Stimulated activated CD8-positive, alpha-beta memory T cell treated with anti-CD3 and anti-CD28 coated beads, Interleukin-4, amount 100 ng/mL, for 4 hours (primary cell): ENCODE measurements at regions not wholly inside any gene's neighbourhood (a gene's known extent, or its start where the extent isn't known, plus 50 kb on each side); places are given as distances from the start of the nearest gene placed in this dataset.

Source experiments
- DNase-seq, 2 donors: peaks; one replicate each; pipeline ENCODE4 v3.0.0-alpha.2; 2020; ENCODE audit warnings: low read depth in 2 of 2, low spot score in 1 of 2

DNA sequence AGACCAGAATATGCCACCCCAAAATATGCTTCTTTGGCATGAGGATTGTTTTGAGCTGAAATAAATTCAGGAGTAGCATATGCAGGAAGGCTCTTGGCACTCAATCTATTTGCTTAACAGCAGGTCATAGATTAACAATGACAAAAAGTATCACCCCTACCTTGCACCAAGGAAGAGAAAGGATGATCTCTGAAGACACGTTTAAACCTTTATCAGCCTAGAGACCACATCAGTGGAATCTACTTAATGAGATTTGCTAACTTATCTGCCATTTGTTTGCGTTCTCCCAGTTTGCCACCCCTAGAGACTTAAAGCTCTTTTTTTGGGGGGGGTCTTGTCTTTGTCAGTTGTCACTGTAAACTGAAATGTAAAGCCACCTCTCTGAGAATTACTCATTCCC lies 1278.7 kb upstream of the USP15 start:
- DNase-seq: no peak

DNA sequence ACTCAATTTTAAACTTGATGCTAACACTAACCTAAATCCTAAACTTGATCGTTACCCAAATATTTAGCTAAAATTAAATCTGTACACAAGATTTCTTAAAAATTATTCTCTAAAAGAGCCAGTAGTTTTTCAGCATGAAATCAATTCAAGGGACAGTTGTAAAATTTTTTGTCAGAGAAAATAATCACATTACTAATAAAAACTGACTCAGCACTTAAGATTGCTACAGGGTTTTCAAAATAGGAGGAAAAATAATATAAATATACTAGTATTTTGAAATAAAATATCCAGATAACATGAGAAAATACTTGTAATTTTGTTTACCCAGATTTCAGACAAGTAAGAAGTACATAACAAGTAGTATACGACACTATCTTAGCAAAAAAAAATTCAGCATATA lies 1268.1 kb upstream of the USP15 start:
- DNase-seq: no peak

DNA sequence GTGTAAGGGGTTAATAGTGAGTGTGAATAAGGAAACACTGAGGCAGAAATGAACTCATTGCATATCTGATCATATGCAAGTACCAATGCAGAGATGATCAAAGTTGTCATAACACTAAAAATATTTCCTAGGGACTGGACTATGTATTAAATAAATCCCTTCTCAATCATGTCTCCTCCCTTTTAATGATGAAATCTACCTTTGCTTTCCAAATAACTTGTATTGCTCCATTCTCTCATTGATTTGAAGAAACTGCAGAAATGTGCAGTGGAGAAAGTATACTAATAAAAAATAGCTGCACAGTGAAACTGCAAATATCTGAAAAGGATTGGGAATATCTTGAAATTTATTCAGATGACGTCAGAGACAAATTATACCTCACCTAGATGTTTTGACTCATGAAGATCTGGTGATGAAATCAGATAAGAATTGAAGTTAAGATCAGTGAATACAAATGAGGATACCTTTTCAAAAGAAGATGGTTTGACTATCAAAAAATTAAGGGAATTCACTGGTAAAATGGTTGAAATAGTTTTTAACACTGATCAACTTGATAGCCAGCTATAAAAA lies 1264.9 kb upstream of the USP15 start:
- no peak for DNase-seq

DNA sequence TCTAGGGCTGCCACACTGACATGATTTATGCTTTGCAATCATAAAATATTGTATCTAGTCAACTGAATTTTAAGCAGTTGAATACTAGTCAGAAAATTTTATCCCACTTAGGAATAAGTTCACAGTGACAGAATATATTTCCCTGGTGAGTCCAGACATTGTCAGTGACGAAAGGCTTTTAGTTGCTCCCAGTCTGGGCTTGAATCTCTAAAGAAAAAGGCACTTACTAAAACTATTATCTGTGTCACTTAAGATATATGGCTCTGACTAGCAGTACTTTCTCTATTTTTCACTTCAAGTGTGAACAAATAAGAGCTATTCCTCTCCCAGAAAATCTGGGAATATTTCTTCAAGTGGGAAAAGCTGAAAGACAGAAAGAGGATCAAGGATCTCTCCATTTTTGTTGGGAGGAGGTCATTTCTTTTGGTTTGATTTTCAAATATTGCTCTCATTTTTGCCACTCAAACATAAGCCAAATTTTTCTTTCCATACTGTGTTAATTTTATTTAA lies 1262.3 kb upstream of the USP15 start:
- DNase-seq: no peak

DNA sequence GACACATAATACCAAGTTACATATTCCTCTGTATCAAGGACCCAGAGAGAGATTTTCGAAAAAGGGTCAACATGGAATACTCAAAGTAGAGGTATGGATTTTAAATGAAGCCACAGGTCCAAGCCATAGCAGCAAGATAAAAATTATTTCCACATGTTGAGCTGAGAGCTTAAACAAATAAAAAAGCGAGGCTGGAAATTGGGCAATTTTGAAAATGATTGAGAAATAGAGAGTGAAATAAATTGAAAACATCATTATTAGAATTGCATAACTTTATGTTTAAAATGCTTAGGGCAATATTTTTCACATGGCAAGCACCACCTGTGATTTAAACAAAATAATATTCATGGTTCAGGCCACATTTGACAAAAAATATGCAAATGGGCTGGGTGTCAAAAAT lies 1251.0 kb upstream of the USP15 start:
- no peak for DNase-seq

DNA sequence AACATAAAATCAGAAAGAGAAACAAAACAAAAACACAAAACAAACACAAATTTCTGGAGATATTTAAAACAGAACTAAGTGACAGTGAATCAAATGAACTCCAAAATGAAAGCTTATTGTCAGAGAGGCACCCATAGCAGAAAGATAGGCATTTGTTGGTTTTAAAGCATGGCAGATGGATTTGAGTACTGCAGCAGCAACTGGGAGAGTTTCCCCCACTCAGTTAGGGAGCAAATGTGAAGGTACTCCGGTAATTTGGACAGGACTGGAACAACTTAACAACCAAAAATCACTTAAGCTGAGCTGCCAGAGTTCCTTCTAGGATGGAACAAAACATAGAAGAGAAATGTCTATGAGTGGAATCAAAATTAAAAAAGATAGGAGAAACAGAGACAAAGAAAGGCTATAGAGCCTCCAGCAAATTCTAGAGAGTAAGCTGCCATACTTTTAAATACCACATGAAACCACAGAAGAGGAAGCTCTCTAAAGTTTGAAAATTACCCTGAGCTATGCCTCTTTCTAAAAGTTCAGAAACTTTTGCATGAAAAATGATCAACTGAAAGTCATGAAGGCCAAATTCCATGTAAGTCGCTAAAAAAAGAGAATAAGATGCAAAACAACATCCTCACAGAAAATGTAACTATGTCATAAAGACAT lies 1248.3 kb upstream of the USP15 start:
- no peak for DNase-seq

DNA sequence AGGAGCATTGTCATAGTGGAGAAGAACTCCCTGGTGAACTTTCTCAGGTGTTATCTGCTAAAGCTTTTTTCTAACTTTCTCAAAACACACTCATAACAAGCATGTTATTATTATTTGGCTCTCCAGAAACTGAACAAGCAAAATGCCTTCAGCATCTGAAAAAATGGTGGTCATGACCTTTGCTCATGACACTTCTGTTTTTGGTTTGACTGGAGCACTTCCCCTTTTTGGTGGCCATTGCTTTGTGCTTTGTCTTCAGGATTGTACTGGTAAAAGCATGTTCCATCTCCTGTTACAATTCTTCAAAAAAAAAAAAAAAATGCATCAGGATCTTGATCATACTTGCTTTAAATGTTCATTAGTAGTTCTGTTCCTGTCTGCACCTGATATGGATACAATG lies 1241.6 kb upstream of the USP15 start:
- DNase-seq: no peak

DNA sequence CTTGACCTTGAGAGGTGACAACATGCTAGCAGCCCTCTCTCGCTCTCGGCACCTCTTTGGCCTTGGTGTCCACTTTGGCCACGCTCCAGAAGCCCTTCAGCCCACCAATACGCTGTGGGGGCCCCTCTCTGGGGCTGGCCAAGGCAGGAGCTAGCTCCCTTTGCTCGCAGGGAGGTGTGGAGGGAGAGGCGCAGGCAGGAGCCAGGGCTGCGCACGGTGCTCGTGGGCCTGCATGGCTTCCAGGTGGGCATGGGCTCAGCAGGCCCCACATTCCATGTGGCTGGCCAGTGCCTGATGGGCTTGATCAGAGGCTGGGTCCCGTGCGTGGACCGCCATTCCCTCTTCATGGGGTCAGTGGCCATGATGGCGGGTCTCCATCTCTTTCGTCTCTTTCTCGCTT lies 1237.0 kb upstream of the USP15 start:
- no peak for DNase-seq

DNA sequence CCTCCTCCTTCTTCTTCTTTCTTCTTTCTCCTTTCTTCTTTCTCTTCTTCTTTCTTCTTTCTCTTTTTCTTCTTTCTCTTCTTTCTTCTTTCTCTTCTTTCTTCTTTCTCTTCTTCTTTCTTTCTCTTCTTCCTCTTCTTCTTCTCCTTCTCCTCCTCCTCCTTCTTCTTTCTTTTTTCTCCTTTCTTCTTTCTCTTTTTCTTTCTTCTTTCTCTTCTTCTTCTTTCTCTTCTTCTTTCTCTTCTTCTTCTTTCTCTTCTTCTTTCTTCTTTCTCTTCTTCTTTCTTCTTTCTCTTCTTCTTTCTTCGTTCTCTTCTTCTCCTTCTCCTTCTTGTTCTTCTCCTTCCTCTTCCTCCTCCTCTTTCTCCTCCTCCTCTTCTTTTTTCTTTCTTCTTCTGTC lies 1230.7 kb upstream of the USP15 start:
- no peak for DNase-seq

DNA sequence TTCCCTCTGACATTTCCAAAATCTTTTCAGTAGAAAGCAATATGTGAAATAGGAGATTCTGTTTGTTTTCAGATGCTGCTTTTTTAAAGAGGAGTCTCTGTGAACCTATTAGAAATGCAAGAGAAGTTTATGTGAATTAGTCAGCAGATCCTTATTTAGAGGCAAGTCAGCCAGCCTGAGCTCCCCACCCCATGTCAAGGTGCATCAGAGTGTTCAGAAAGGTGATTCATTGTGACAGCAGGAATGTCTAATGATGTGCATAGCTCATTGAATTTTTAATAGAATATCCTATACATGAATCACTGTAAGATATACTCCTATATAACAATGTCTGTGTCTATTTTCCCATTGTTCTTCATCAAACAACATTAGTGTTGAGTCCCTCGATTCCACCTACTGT lies 1222.4 kb upstream of the USP15 start:
- no peak for DNase-seq

DNA sequence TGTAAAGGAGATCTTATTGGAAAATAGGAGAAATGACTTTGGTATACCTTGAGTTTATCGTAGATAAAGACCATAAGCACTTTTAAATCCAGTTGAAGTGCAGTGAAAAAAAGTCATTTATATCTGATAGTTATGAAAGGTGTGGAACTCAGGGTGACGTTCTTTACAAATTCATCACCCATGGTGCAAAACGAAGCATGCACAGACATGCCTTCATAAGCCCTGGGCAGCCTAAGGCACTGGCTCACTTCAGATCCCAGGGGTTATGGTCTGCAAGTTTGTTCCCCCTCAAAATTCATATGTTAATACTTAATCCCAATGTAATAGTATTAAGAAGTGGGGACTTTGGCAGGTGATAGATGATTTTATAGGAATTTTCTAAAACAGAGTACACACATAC lies 1216.4 kb upstream of the USP15 start:
- DNase-seq: no peak

DNA sequence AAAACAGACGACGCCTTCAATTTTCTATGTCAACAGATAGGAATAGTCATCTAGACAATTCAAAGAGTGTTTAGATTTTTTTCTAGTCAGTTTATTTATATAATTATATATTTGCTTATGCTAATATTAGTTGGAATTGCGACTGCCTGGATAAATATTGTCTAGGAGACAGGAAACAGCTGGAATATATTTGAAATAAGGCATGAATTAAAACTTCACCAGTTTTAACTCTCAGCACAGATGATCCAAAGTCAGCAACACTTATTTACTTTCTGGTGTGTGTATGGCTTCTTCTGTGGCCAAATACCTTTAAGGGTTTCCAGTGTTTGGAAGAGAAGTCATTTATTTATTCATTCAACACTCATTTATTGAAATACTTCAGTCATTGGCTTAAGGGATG lies 1215.4 kb upstream of the USP15 start:
- no peak for DNase-seq

DNA sequence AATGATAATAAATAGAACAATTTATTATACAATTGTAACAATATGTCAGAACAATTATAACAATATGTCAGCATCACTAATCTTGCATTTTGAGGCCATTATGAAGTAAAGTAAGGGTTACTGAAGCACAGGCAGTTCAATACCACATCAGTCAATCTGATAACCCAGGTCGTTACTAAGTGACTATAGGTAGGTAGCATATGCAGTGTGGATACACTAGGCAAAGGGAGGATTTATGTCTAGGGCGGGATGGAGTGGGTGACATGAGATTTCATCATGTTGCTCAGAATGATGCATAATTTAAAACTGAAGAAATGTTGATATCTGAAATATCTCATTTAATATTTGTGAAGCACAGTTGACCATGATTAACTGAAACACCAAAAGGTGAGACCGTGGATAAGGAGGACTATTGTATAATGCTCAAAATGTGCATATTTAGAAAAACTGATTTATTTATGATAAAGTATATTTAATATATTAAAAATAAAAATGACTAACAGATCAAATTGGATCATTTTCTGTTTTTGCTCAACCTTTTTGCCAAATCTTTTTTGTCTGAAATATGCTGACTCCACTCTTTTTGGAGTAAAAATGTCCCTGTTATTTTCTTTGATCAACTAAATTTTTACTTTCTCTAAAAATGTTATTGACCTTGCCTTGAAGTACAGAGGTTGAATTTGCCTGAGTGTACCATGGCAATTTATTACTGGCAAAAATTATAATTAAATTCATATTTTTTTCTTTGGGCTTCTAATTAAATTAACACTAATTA lies 1189.4 kb upstream of the USP15 start:
- no peak for DNase-seq

DNA sequence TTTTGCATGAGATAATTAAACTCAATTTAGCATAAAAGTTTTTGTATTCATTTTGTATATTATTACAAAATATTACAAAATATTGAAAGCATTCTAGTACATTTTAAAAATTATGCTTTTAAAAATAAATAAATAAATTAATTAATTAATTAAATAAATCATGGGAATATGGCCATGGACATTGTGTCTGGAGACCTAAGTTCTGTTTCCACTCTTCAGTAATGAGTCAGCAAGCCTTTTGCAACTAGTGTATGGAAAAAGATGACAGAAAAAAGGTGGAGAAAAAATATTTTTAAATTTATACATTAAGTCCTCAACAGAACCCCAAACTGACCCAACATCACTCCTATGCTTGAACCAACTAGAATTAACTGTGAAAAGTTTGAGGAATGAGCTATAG lies 1187.5 kb upstream of the USP15 start:
- no peak for DNase-seq

DNA sequence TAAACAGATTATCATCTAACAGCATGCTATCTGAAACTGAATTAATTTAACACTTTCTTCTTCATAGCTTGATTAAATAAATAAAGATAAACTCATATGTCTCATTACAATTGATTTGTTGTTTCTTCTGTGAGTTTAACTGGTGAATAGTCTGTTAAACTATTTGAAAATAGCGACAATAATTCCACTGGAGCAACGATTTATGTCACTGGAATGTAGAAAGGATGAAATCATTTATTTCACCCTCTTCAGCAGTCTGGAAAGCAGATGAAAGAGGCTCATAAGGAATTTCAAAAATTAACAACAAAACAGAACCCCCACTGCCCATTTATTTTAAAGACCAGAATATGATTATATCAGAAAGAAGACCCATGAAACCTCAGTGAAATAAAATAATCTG lies 1165.1 kb upstream of the USP15 start:
- DNase-seq: no peak

DNA sequence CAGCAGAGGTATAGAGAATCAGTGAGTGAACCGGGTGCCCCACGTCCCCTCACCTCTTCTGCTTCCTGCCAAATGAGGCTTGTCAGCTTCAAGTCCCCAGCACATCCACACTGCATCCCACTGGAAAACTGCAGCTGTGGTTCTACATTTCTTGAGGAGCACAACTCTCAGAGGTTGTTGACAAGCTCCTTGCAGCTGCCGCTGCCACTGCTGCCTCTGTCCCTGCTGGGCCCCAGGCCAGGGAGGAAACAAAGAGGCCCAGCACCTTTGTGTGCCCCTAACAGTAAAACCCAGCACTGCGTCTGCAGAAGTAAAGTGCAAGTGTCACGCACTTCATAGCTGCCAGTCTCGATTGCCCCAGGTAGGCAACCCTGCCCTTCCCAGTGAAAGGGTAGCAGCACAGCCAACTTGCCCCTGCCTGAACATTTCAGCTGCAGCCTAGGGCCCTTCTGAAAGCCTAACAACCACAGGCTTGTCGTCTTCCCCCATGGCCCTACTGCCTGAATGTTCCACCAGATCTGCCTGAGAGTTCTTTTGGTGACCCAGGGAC lies 1162.1 kb upstream of the USP15 start:
- DNase-seq: no peak

DNA sequence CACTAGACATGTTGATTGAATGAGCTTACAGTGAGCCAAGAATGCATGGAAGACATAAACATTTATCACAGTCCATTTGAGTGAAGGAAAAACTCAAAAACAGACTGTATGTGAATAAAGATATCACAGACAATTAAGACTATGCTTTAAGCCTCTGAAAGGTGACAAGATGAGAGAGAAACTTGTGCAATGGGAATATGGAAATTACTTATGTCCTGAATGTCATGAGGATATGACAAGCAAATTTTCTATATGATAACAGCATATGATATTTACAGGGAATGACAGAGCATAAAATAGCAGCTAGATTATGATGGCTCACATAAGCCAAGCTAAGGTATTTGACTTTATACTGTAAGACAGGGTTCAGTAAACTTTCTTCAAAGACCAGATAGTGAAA lies 1153.1 kb upstream of the USP15 start:
- DNase-seq: no peak

DNA sequence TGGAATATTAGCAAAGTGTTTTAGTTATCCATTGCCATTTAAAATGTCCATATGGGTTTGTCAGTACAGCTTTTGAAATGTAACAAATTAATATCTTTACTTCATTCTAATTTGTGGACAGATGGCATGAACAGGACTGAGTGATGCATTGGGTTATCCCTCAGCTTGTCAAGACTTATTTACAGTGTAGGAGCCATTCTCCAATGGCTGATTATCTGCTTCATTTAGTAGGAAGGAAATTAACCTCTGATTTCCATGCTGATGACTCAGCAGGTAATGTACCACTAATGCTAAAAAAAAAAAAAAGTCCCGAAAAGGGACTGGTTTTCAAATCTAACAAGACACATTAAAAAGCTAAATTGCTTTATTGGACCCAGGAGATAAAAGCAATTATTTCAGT lies 1149.0 kb upstream of the USP15 start:
- no peak for DNase-seq

DNA sequence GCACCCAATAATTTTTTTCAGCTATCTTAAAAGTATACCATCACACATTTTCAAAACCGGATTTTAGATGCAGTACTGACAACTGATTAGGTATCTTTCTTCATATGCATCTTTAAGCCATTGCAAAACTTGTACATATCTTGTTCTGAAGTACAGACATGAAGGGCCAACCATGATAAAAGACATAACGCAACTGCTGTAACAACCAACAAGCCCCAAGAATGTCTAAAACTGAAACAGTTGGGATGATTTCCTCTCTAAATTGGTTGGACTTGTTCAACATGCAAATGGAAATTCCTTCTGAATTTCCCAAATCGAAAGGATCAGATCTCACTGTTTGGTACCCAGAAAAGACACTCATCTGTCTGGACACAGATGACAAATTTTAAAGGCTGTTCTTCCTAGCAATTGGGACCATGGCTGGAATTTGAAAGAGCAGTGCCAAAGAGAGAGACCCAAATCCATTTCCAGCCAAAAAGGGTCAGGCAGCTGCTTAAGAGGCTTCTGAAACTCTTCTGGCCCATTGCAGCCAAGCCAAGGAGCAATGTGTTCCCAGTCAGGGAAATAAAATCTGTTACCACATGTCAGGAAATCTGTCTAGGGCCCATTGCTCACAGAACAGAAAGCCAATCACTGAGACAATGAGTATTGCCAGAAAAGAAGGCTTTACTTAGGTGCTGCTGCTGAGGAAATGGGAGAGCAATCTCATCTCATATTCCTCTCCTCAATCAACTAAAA lies 1122.4 kb upstream of the USP15 start:
- DNase-seq: no peak

DNA sequence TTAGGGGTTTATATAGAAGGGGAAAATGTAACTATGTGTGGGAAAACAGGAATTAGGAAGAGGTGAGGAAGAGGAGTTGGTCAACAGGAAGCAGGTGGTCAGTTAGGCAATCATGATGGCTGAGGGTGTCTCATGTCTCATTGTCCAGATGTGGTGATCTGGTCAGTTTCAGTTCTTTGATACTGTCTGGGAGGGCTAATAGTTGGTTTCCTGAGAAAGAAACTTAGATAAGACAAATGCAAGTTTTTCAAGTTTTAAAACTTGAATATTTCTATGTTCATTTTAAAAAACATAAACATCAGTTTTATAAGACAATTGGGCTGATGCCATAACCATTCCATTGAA lies 1121.8 kb upstream of the USP15 start:
- no peak for DNase-seq

DNA sequence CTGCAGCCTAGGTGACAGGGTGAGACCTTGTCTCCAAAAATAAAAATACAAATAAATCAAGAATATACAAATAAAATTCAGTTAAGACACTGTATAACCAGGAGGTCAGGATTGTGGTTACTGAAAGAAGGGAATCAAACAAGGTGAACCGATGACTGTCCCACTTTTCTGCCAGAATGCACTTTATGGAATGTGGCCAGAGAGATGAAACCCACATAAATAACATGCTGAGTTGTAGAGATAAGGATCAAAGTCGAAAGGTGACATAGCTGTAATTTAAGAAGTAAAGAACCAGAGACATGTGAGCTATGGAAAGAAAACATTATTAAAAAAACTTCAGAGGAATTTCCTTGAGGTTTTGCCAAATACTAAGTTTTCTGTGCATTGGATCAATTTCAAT lies 1098.2 kb upstream of the USP15 start:
- DNase-seq: no peak
